Fibroblast of the aortic adventitia (primary cell): ENCODE measurements at regions not wholly inside any gene's neighbourhood (a gene's known extent, or its start where the extent isn't known, plus 50 kb on each side); places are given as distances from the start of the nearest gene placed in this dataset.

Source experiments
- DNase-seq: peaks from one replicate; pipeline ENCODE4 v3.0.0-alpha.2; 2010; ENCODE audit warnings: low read depth
- H3K4me3 ChIP-seq: 2 replicates; pipeline ENCODE4 v1.5.1; 2011; ENCODE audit warnings: low read depth, mild to moderate bottlenecking, control low read depth, low read length, moderate library complexity
- TF ChIP-seq, protein P1 (sequence below): IDR thresholded peaks from 2 replicates; pipeline ENCODE4 v1.5.1; 2011; ENCODE audit warnings: mild to moderate bottlenecking, low read length, control low read depth, inconsistent platforms; ENCODE audit not compliant: insufficient read depth

DNA sequence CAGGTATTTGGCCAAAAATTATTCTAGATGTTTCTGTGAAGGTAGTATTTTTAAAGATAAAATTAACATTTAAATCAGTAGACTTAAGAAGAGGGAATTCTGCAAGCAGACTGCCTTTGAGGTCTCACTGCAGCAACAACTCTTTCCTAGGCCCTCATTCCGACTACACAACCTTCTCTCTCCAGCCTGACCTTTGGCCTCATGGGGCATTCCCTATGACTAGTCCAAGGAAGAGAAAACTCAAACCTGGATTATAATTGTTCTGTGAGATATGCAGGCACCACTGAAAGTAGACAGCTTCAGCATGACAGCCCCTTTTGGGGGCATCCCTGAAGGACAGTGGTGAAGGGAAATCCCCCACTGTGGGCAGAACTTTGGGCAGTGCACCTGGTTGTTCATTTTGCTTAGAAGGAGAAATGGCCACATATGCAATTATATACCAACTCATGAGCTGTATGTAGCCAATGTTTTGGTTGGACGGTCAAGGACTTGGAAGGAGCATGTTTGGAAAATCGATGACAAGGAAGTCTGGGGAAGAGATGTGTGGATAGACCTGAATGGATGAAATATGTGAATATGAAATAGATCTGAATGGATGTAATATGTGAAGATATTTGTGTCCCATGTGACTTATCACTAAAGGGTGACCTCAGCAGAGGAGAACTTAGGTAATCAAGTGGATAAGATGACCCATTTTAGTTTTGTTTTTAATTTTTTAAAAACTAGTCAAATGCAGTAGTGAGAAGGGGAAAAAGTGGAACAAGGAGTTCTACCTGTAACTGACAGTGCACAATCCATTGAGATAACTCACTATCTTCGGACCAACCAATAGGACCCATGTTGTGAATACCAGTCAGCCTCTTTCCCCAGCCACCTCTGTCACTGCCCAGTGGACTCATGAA is 233.3 kb upstream of the FOXN3 start:
- TF ChIP-seq, protein P1, sequence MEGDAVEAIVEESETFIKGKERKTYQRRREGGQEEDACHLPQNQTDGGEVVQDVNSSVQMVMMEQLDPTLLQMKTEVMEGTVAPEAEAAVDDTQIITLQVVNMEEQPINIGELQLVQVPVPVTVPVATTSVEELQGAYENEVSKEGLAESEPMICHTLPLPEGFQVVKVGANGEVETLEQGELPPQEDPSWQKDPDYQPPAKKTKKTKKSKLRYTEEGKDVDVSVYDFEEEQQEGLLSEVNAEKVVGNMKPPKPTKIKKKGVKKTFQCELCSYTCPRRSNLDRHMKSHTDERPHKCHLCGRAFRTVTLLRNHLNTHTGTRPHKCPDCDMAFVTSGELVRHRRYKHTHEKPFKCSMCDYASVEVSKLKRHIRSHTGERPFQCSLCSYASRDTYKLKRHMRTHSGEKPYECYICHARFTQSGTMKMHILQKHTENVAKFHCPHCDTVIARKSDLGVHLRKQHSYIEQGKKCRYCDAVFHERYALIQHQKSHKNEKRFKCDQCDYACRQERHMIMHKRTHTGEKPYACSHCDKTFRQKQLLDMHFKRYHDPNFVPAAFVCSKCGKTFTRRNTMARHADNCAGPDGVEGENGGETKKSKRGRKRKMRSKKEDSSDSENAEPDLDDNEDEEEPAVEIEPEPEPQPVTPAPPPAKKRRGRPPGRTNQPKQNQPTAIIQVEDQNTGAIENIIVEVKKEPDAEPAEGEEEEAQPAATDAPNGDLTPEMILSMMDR: no peak
- no peak overlapping the region for H3K4me3 ChIP-seq
- DNase-seq: no peak

GRCh38 chr14:89649451-89650075 is 232.5 kb upstream of the FOXN3 start:
- TF ChIP-seq, protein P1: no peak
- no peak for DNase-seq
- no peak overlapping the region for H3K4me3 ChIP-seq

- TF ChIP-seq, protein P1: no peak
- no peak overlapping the region for H3K4me3 ChIP-seq
- DNase-seq: no peak
These were observed 231.9 kb upstream of the FOXN3 start for GRCh38 chr14:89648924-89649323.

DNA sequence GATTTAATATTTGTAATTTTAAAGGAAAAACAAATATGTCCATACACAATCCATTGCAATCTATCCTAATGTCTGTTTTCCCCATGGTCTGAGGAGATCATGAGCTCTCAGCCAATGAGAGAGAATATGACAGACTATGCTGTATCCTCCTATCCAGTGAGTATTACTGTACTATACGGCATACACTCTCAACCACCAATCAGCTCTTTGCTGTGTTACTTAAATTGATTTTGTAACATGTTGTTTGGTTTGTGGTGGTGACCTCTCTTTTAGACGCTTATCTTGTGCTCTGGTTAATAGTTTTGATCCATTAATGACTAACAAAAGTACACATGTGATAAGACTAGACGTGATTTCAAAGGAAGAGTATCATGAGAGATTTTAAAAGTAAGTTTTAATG is 231.5 kb upstream of the FOXN3 start:
- TF ChIP-seq, protein P1: no peak
- no peak for DNase-seq
- no peak overlapping the region for H3K4me3 ChIP-seq

- TF ChIP-seq, protein P1: no peak
- no peak for DNase-seq
- no peak overlapping the region for H3K4me3 ChIP-seq
These were observed 229.9 kb upstream of the FOXN3 start for GRCh38 chr14:89646971-89647370.

GRCh38 chr14:89644641-89645040 is 227.6 kb upstream of the FOXN3 start:
- TF ChIP-seq, protein P1: no peak
- DNase-seq: no peak
- H3K4me3 ChIP-seq: no peak overlapping the region
